Ureter (tissue), 1 donor: ENCODE measurements at regions not wholly inside any gene's neighbourhood (a gene's known extent, or its start where the extent isn't known, plus 50 kb on each side); places are given as distances from the start of the nearest gene placed in this dataset.

Experiments
- DNase-seq: peaks from one replicate; pipeline ENCODE4 v3.0.0-alpha.2; 2020; ENCODE audit warnings: low spot score
- donor health status: DM: yes; HTN: yes; CAD: no.

GRCh38 chr5:4228708-4229107 is 633.1 kb downstream of the IRX1 start:
- DNase-seq, result no peak

DNA sequence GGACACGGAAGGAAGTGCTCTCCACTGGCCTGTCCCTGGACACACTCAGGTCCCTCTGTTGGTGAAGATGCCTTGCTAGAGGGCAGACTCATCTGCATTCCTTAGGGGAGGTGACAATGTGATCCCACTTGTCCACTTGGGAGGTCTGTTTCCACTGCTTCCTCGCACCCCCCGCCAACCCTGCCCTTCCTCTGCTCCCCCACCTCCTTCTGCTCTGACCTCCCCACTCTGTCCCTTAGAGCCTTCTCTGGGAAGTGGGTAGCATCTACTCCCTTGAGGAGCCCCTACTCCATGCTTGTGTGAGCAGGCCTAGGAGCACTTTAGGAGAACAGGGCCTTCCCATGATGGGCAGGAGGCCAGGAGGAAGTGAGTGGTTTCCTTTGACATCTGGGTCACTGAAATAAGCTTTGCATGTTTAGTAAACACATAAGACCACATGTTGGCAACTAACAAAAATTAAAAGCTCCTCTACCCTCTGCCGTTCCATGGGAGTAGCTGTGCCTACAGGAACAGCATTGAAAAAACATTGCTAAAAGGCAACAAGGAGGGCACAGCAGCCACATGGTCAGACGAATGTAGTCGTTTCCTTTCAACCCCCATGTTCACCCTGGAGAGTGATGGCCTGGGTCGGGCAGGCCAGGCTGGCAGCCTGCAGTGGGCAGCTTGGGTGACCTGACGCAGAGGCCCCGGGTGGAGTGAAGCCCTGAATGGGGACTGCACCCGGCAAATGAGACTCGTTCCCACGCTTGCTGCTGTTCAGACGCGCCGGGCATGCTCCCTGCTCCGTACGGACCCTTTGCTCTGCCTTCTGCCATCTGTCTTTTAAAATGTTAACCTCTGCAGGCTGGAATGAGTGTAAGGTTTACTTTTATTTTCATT is 634.0 kb downstream of the IRX1 start:
- DNase-seq, result no peak

GRCh38 chr5:4230471-4230785 is 634.8 kb downstream of the IRX1 start:
- DNase-seq, result no peak

DNA sequence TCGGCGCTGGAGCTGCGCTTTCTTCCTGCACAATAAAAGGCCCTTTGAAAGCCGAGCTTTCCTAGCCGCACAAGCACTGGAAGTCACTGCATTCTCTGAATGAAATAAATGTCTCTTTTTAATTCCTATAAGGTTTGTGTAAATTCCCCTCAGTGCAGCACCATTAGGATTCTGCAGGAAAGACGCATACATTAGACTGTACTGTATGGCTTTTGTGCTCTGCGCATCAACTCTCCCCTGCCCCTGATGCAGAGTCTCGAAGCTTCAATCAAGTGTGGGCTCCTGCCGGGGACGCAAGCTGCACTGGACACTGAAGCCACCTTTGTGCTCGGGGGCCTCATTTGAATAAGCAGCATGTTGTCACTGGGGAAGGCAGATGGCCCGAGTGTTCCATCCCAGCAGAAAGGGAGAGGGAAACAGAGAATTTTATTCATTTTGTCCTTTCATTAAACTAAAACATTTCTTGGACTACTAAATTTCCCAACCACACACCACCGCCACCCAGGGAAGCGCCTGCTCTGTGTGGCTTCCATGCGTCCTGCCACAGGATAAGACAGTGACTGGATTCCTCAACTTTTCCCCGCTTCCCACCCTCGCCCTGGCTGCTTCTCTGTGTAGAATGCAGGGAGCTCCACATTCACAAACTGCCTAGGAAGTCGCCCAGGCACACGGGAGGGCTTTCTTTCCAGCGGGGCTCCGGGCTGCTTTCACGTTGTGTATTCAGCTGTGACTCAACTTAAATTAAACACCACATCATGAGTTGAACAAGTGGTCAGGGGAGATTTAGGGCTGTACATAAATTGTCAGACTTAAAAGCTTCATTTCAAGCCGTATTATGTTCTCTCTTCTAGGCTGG is 635.4 kb downstream of the IRX1 start:
- no peak for DNase-seq

DNA sequence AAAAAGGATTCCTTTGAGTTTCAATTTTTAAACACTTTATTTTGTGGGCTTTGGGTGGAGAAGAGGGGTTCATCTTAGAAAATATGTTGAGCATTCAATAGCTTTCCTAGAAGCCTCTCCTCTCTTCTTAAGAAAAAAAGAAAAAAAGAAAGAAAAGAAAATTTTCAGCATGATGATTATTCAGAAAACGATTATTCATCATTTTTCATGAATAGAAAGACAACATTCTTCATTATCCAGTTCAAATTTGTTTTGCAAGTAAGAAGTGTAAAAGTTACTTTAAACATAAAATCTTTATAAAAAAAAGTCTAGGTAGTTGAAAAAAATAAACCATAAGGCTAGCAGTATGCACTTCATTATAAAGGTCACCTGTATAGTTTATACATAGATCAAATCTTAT is 636.5 kb downstream of the IRX1 start:
- no peak for DNase-seq

DNA sequence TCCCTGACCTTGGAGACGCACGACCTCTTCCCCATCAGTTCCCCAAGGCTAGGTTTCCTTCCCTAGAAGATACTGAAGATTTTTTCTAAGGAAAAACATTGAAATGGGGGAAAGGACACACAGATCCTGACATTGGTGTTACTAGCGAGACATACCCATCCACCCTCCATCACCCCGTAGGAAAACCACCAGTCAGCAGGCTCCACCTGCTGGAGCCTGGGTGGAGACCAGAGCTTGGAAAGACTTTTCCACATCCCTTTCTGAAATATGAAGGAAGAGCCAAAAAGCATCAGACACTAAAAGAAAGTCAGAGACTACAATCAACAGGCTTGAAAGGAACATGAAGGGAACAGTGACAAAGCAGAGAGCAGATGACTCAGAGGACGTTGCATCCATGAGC is 638.0 kb downstream of the IRX1 start:
- DNase-seq, result no peak

DNA sequence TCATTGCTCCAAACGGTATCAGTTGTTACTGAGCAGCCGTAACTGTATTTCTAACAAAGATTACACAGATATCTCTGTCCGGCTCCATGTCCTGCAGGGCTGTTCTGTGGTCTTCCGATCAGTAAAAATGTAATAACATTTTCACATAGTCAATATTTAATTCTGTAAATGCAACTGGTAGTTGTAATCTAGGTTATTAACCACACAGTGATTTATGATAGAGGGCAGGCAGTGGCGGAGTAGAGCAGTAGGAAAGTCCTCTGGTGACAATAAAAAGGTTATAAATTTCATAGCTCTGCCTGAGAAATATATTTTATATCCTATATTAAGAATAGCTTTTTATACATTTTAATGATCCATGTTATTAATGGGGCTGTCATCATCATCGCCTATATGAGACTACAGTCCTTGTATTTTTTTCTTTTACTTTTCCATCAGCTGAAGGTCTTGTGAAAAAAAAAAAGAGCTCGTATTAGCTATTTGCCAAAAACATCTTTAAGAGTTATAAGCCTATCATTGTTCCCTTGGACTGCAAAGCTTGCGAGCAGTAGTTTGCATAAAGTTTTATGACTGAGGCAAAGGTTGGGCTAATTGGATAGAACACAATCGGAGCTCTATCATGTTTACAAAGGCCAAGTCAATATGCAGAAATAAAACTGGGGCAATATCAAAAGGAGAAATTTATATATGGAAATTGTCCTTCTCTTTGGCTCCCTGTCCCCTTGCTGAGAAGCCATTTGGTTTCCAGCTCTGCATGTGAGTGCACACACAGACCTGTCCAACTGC is 648.0 kb downstream of the IRX1 start:
- DNase-seq, result no peak

DNA sequence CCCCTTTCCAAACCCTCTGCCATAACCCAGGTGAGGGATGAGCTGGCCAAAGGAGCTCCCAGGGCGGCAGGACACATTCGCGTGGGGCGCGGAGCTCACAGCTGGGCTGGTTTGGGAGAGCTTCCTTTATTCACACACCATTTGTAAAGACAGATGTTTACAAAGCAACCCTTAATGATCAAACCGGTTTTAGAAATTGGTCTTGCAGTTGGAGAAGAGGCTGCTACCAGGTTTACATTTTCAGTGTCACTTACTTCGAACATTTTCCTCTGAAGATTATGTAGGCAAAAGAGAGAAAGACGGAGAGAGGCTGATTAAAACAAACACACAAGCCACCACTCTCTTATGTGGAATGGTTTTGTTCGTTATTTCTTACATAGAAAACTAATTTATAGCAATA is 648.7 kb downstream of the IRX1 start:
- no peak for DNase-seq

DNA sequence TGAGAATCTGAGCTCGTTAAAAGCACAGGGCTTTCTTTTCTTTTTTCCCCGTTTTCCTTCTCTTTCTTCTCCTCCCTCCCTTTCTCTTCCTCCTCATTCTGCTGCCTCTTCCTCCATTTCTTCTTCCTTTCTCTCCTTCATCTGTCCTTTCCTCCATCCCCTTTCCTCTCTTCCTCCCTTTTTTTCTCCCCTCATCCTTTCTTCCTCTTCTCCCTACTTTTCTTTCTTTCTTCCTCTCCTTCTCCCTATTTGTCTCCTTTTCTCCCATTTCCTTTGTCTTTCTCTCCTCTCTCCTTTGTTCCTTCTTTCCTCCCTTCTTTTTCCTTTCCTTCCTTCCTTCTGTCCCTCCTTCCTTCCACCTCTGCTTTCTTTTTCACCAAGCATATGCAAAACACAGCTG is 649.4 kb downstream of the IRX1 start:
- DNase-seq, result no peak

DNA sequence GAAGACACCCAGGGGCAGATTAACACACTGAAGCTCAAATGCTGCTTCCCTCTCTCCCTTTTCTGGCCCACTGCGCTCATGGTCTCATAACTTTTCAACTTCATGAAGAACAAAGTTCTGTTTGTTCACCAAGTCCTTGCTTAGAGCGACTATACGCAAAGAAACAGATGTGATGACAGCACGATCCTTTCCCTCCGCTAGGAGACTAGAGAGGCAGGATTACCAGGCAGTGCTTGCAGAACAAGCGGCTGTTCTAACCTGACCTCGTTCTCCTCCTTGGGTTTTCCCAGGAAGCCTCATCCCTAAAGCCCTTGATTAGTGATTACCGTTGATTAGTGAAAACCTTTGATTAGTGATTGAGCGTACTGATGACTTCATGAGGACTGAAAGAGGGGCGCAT is 649.9 kb downstream of the IRX1 start:
- no peak for DNase-seq

- DNase-seq, result no peak
Measured at GRCh38 chr5:4246447-4246846, 650.8 kb downstream of the IRX1 start.

DNA sequence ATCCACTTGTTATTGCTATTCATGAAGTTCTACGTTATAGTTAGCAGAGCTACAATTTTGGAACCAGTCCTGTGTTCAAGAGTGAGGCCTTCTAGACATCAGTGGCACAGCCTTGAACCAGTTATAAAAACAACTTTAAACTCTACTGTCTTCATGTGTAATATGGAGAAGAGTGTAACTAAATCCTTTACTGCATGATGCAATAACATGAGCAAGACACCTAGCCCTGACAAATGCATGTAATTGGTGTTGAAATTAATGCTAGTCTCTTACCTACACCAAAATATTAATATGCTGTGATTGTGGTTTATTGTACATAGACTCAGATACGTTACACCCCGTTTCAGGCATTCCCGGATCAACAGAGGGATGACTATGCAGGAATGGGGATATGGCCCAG is 654.6 kb downstream of the IRX1 start:
- DNase-seq, result no peak

GRCh38 chr5:4252385-4252784 is 656.8 kb downstream of the IRX1 start:
- DNase-seq, result no peak

GRCh38 chr5:4254736-4255135 is 659.1 kb downstream of the IRX1 start:
- DNase-seq, result no peak

- DNase-seq, result no peak
Measured at GRCh38 chr5:4255441-4255840, 659.8 kb downstream of the IRX1 start.

GRCh38 chr5:4258170-4258569 is 662.5 kb downstream of the IRX1 start:
- DNase-seq, result no peak

DNA sequence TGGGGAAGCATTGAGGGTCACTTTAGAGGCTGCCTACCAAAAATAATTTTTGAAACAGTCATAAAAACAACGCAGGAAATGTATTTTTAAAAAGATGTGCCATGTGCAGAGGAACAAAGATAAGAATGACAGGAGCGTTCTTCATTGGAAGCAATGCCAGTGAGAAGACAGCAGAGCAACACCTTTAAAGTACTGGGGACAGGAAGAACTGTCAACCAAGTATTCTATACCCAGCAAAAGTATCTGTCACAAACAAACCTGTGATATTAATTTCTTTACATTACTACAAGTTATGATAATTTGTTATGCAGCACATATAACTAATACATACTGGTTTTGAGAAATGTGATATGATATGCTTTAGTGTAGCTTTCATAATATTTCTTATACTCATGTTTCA is 675.6 kb downstream of the IRX1 start:
- no peak for DNase-seq

GRCh38 chr5:4275232-4275631 is 679.6 kb downstream of the IRX1 start:
- DNase-seq, result no peak

GRCh38 chr5:4294878-4295277 is 699.2 kb downstream of the IRX1 start:
- DNase-seq, result no peak

DNA sequence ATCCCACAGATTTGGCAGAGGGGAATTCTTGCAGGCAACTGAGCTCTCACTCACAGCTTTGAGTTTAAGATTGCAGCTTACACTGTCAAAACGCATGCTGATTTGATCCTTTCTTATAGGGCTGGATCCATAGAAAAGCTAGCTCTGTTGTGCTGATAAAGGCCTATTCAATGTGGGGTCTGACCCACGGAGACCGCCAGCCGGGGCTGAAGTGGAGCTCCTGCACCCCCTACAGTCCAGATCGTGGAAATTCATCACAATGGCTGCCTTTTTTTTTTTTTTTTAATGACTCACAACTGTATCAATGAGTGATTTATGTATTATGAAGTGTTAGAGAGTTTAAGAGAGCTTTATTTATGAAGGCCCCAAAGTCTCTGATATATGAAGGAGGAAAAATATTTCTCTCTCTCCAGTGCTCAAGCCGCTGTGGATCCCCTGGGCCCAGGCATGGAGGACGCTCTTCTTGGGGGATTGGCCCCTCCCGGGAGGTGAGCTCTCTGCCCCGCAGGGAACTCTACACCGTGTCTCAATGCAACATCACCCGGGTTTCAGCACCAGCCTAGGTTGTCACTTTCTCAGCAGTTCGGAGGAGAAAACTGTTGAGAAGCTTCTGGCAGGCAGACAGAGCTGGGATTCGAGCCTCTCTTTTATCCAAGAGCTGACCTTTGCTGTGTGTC is 700.2 kb downstream of the IRX1 start:
- DNase-seq, result no peak

DNA sequence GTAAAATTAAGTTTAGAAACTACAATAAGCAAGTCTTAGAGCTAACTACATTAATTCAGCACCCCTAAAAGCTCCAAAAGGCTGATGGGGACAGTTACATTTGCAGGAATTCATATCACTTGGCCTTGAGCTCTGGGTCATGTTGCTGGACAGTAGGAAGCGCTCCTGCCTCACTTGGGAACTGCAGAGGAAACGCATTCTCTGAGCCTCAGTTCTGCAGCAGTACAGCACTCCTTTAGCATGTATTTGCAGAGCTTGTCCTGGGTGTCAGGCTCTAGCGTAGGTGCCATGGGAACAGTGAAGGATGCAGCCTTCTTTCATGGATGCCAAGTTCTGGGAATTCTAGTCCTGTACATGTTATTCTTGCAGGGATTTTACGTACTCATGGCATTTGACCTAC is 710.4 kb downstream of the IRX1 start:
- no peak for DNase-seq

DNA sequence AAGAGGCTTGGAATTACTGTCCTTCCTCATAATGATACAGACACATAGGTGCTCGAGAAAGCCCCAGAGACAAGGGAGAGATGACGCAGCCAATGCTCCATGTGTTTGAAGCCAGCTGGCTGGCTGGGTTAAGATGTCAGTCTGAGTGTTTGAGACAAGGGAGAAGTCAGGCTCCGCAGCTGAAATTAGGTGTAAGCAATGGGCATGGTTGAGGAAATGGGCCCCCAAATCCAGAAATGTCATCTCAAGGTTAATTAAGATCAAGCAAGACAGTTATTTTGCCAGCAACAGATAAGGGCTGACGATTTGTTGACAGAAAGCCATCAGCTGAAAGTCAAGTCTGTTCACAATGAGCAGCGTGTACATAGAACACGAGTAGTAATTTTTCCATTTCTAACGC is 713.4 kb downstream of the IRX1 start:
- DNase-seq, result no peak
